ENCODE measurements at regions not wholly inside any gene's neighbourhood (a gene's known extent, or its start where the extent isn't known, plus 50 kb on each side); places are given as distances from the start of the nearest gene placed in this dataset.
A peak's percentile ranks its signal among the peaks of the same experiment; 100 is the strongest.

- TF ChIP-seq POLR2A (IDR thresholded peaks at IDR 0.05; ENCODE audit: borderline replicate concordance, extremely low read depth, insufficient read depth, insufficient read length) (no peak), TCF7L2 (IDR thresholded peaks at IDR 0.05; ENCODE audit: borderline replicate concordance, extremely low read depth, insufficient read depth, insufficient read length) (no peak)
Observed at GRCh38 chr6:43978473-43979346, 148.5 kb downstream of the MRPL14 start (continued).

- H3K36me3 ChIP-seq (ENCODE audit: control insufficient read depth in 1 of 2, insufficient read depth in 2 of 2, low read length in 2 of 2): no peaks in the 10 kb centered on the region
- ATAC-seq (no peak), DNase-seq (ENCODE audit: low read depth, low spot score) (no peak)
- no peak overlapping the region for H3K27ac ChIP-seq (ENCODE audit: low read depth, low read length)
- no peaks in the 10 kb centered on the region for H4K20me1 ChIP-seq (ENCODE audit: insufficient read depth)
- TF ChIP-seq CTCF (IDR thresholded peaks at IDR 0.05 in 2 of 3, conservative IDR thresholded peaks at IDR 0.05 in 1 of 3; ENCODE audit: borderline replicate concordance in 1 of 3, insufficient read depth in 1 of 3, low read depth in 2 of 3, low read length in 2 of 3) (0 out of 6 replicates have a peak, but pooled peaks of 1 of the 3 experiments have one; percentile 10), EZH2phosphoT487 (IDR thresholded peaks at IDR 0.05; ENCODE audit: borderline replicate concordance) (no peak)
- intact Hi-C loops (cut with micrococcal nuclease): no loop called here
- CTCF ChIA-PET: no interaction called here
- no peak overlapping the region for H2AFZ ChIP-seq (ENCODE audit: low read depth, low read length, poor library complexity, severe bottlenecking)
- H3K9ac ChIP-seq (ENCODE audit: low read length): no peak overlapping the region
- H3K9me2 ChIP-seq (ENCODE audit: insufficient read depth): no peaks in the 10 kb centered on the region
- POLR2A ChIA-PET: no interaction called here
- H3K9me3 ChIP-seq (ENCODE audit: control insufficient read depth in 1 of 2, insufficient read depth in 1 of 2, low read depth in 1 of 2, low read length in 2 of 2): no peaks in the 10 kb centered on the region
- BruUV-seq (replicated peaks): no TSS peak
- no peak overlapping the region for H3K4me3 ChIP-seq (replicated peaks in 1 of 2; ENCODE audit: low read depth in 1 of 2, low read length in 2 of 2)
- no peaks in the 10 kb centered on the region for H3K27me3 ChIP-seq (ENCODE audit: insufficient read depth, low read length)
- H3K4me1 ChIP-seq (ENCODE audit: control insufficient read depth in 1 of 2, insufficient read depth in 2 of 2, low read length in 2 of 2): 0 out of 4 replicates have a peak, but pooled peaks cover 0 to 3% of the 10 kb centered on the region in 2 experiments
- no peak overlapping the region for H3K4me2 ChIP-seq (ENCODE audit: low read length)
- no peaks in the 10 kb centered on the region for H3K79me2 ChIP-seq (ENCODE audit: insufficient read depth, low read length)
- RAD21 ChIA-PET (ENCODE audit: low non-redundant PET in 1 of 2, low total read pairs in 2 of 2, uncharacterized antibody in 2 of 2, unreplicated experiment in 2 of 2): no interaction called here
Observed at GRCh38 chr6:43977404-43978111, 149.7 kb downstream of the MRPL14 start.

All from HCT116 (cell line).